PFSK-1 (cell line): ENCODE measurements at regions not wholly inside any gene's neighbourhood (a gene's known extent, or its start where the extent isn't known, plus 50 kb on each side); places are given as distances from the start of the nearest gene placed in this dataset.

ENCODE experiments used
- FOXP2 ChIP-seq: optimal IDR thresholded peaks from 2 replicates; pipeline ENCODE3; 2011; ENCODE audit warnings: borderline replicate concordance, control low read depth, inconsistent platforms; ENCODE audit not compliant: insufficient read depth; ENCODE audit errors: extremely low read length, extremely low read depth
- POLR2AphosphoS5 ChIP-seq: IDR thresholded peaks from 2 replicates; pipeline ENCODE4 v1.6.1; 2012; ENCODE audit warnings: low read depth, mild to moderate bottlenecking, control low read depth, low read length, moderate library complexity
- SIN3A ChIP-seq: IDR thresholded peaks from 2 replicates; pipeline ENCODE4 v1.6.1; 2012; ENCODE audit warnings: mild to moderate bottlenecking, low read length, moderate library complexity, borderline replicate concordance; ENCODE audit not compliant: insufficient read depth
- TAF1 ChIP-seq: IDR thresholded peaks from 2 replicates; pipeline ENCODE4 v1.6.1; 2012; ENCODE audit warnings: low read length, control low read depth, borderline replicate concordance; ENCODE audit not compliant: insufficient read depth
- TF ChIP-seq, protein P1 (sequence below), 2 experiments: IDR thresholded peaks; 2 replicates each; pipeline versions ENCODE4 v1.6.1 to v1.8.0; 2011 to 2012; ENCODE audit warnings: low read depth in 2 of 2, low read length in 2 of 2, control low read depth in 1 of 2, inconsistent platforms in 1 of 2, mild to moderate bottlenecking in 1 of 2, moderate library complexity in 1 of 2; ENCODE audit not compliant: insufficient read depth in 1 of 2

DNA sequence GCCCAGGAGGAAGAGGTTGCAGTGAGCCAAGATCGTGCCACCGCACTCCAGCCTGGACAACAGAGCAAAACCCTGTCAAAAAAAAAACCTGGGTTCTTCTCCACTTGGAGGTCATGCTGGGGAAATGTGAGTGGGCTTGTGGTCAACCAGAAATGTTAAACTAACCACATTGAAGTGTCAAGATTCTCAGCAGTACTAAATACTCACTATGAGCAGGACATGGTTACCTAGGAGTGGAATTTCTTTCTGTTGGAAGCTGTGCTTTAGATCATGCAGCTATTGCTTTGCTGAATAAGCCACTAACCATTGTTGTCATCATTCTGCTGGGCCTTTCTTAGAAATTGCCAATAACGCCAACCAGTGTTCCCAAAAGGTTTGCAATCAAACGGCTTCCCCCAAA, 253.3 kb upstream of the TSHZ3 start:
- no peak for TF ChIP-seq TAF1
- TF ChIP-seq POLR2AphosphoS5 = no peak
- TF ChIP-seq, protein P1, sequence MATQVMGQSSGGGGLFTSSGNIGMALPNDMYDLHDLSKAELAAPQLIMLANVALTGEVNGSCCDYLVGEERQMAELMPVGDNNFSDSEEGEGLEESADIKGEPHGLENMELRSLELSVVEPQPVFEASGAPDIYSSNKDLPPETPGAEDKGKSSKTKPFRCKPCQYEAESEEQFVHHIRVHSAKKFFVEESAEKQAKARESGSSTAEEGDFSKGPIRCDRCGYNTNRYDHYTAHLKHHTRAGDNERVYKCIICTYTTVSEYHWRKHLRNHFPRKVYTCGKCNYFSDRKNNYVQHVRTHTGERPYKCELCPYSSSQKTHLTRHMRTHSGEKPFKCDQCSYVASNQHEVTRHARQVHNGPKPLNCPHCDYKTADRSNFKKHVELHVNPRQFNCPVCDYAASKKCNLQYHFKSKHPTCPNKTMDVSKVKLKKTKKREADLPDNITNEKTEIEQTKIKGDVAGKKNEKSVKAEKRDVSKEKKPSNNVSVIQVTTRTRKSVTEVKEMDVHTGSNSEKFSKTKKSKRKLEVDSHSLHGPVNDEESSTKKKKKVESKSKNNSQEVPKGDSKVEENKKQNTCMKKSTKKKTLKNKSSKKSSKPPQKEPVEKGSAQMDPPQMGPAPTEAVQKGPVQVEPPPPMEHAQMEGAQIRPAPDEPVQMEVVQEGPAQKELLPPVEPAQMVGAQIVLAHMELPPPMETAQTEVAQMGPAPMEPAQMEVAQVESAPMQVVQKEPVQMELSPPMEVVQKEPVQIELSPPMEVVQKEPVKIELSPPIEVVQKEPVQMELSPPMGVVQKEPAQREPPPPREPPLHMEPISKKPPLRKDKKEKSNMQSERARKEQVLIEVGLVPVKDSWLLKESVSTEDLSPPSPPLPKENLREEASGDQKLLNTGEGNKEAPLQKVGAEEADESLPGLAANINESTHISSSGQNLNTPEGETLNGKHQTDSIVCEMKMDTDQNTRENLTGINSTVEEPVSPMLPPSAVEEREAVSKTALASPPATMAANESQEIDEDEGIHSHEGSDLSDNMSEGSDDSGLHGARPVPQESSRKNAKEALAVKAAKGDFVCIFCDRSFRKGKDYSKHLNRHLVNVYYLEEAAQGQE (IDR thresholded peaks at IDR 0.05; ENCODE audit: insufficient read depth in 1 of 2, low read depth in 2 of 2, low read length in 2 of 2) = no peak
- no peak for TF ChIP-seq SIN3A
- no peak for TF ChIP-seq FOXP2
